ENCODE measurements at regions not wholly inside any gene's neighbourhood (a gene's known extent, or its start where the extent isn't known, plus 50 kb on each side); places are given as distances from the start of the nearest gene placed in this dataset.

DNA sequence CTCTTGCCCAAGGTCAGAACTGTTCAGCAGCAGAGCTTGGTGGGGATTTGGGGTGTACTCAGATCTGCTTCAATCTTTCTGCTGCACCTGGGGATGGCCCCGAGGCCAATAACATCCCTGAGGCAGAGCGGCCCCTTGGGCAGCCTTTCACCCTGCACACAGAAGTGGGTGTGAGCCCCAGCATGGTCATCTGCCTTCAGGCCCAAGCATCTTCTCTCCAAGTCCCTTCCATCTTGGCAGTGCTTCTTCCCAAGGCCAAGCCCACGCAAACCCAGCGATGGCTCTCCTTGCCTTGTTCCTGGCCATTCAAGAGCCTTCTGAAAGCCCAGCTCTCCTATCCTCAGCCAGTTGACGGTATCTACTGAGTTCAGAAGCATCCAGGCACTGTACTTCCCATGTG is 172.9 kb downstream of the INHBB start:
- TF ChIP-seq, protein P1, sequence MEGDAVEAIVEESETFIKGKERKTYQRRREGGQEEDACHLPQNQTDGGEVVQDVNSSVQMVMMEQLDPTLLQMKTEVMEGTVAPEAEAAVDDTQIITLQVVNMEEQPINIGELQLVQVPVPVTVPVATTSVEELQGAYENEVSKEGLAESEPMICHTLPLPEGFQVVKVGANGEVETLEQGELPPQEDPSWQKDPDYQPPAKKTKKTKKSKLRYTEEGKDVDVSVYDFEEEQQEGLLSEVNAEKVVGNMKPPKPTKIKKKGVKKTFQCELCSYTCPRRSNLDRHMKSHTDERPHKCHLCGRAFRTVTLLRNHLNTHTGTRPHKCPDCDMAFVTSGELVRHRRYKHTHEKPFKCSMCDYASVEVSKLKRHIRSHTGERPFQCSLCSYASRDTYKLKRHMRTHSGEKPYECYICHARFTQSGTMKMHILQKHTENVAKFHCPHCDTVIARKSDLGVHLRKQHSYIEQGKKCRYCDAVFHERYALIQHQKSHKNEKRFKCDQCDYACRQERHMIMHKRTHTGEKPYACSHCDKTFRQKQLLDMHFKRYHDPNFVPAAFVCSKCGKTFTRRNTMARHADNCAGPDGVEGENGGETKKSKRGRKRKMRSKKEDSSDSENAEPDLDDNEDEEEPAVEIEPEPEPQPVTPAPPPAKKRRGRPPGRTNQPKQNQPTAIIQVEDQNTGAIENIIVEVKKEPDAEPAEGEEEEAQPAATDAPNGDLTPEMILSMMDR (IDR thresholded peaks at IDR 0.05; ENCODE audit: low read depth, low read length, poor library complexity, severe bottlenecking): no peak
- TF ChIP-seq EZH2phosphoT487 (IDR thresholded peaks at IDR 0.05; ENCODE audit: borderline replicate concordance, low read length): no peak
